LNCAP (cell line): ENCODE measurements at regions not wholly inside any gene's neighbourhood (a gene's known extent, or its start where the extent isn't known, plus 50 kb on each side); places are given as distances from the start of the nearest gene placed in this dataset.

Experiments
- CTCF ChIP-seq: fragments of 450-650 bp; IDR thresholded peaks from 2 replicates; pipeline ENCODE4 v1.5.1; 2017; ENCODE audit warnings: mild to moderate bottlenecking

- no peak for TF ChIP-seq CTCF
These were observed 70.4 kb upstream of the CACNA1A start for GRCh38 chr19:13576726-13577125.

DNA sequence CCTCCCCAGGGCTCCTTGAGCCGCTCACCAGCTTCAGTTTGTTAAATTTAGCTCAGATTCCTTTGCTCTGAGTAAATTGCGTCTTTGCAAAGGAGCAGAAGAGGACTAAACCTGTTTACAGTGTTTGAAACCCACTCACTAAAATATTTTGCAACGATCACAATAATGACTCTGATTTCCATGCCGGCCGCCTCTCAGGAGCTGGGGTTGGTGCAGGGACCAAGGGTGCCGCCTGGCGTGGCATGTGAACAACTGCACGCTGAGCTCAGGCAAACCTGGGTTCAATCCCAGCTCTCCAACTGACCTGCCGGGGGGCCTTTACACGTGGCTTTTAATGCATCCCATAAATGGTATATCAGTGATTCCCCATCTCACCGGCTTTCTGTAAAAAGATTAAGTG is 68.7 kb upstream of the CACNA1A start:
- peak; percentile 36; the same call in 1 of the 2 replicates for TF ChIP-seq CTCF

GRCh38 chr19:13573056-13573667 is 66.9 kb upstream of the CACNA1A start:
- TF ChIP-seq CTCF = no peak

- no peak for TF ChIP-seq CTCF
These were observed 55.2 kb upstream of the CACNA1A start for GRCh38 chr19:13561461-13561860.

DNA sequence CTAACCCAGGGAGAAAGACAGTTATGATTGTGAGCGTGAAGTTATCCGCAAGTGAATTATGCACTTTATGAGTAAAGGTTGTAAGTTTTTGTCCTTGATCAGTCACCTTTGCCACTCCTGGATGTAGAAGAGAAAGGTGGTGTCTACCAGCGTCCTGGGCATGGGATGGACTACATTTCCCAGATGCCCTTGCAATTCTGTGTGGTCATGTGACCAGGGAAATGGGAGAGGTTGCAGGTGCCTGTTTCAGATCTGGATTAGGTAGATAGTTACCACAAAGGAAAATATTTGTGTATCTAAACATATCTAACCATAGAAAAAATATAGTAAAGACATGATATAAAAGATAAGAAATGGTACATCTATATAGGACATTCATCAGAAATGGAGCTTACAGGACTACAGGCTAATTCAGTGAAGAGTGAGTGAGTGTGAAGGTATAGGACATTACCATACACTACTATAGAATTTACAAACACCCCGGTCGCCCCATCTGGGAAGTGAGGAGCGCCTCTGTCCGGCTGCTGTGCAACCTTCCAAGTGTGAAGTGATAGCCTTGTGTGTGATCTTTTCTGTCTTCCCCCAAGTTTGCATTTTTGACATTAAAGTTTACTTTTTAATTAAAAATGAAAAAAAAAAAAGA is 51.6 kb upstream of the CACNA1A start:
- TF ChIP-seq CTCF = no peak

- TF ChIP-seq CTCF = no peak
These were observed 50.3 kb upstream of the CACNA1A start for GRCh38 chr19:13556552-13556951.
